HEK293 (cell line): ENCODE measurements at regions not wholly inside any gene's neighbourhood (a gene's known extent, or its start where the extent isn't known, plus 50 kb on each side); places are given as distances from the start of the nearest gene placed in this dataset.

Experiments
- YY1 ChIP-seq: fragments of 450-650 bp; formaldehyde crosslinking; IDR thresholded peaks from 2 replicates; pipeline ENCODE4 v1.5.1; 2018; ENCODE audit warnings: missing biosample characterization, missing genetic modification characterization
- ZFP37 ChIP-seq: fragments of 450-650 bp; formaldehyde crosslinking; IDR thresholded peaks from 2 replicates; pipeline ENCODE4 v1.5.1; 2016; ENCODE audit warnings: missing biosample characterization, missing genetic modification characterization
- ZNF140 ChIP-seq: fragments of 450-650 bp; formaldehyde crosslinking; IDR thresholded peaks from 2 replicates; pipeline ENCODE4 v1.5.1; 2016; ENCODE audit warnings: missing biosample characterization, missing genetic modification characterization
- ZNF274 ChIP-seq, 2 experiments: fragments of 200-500 bp in 1 of 2; fragments of 450-650 bp in 1 of 2; sonication (Bioruptor generic) in 1 of 2; formaldehyde crosslinking in 1 of 2; IDR thresholded peaks; 2 replicates each; pipeline versions ENCODE4 v1.5.1 to v1.6.1; 2014 to 2016; ENCODE audit warnings: borderline replicate concordance in 1 of 2, inconsistent platforms in 1 of 2, low read length in 1 of 2, missing biosample characterization in 1 of 2, missing genetic modification characterization in 1 of 2
- ZNF664 ChIP-seq: fragments of 450-650 bp; formaldehyde crosslinking; IDR thresholded peaks from 2 replicates; pipeline ENCODE4 v1.5.1; 2016; ENCODE audit warnings: missing biosample characterization, missing genetic modification characterization
- ZNF670 ChIP-seq: fragments of 450-650 bp; formaldehyde crosslinking; IDR thresholded peaks from 2 replicates; pipeline ENCODE4 v1.5.1; 2016; ENCODE audit warnings: missing biosample characterization, missing genetic modification characterization, low read depth
- TF ChIP-seq, protein P1 (sequence below): fragments of 450-650 bp; formaldehyde crosslinking; IDR thresholded peaks from 2 replicates; pipeline ENCODE4 v1.5.1; 2016; ENCODE audit warnings: missing biosample characterization, missing genetic modification characterization
- TF ChIP-seq, protein P2 (sequence below): fragments of 450-650 bp; formaldehyde crosslinking; IDR thresholded peaks from 2 replicates; pipeline ENCODE4 v1.5.1; 2017; ENCODE audit warnings: missing biosample characterization, missing genetic modification characterization
- TF ChIP-seq, protein P3 (sequence below): fragments of 450-650 bp; formaldehyde crosslinking; IDR thresholded peaks from 2 replicates; pipeline ENCODE4 v1.5.1; 2017; ENCODE audit warnings: missing biosample characterization, missing genetic modification characterization
- TF ChIP-seq, protein P4 (sequence below): sonication (generic); formaldehyde crosslinking; IDR thresholded peaks from 2 replicates; pipeline ENCODE4 v1.8.1; 2022; ENCODE audit warnings: mild to moderate bottlenecking, moderate library complexity, missing genetic modification reagents
- TF ChIP-seq, protein P5 (sequence below): fragments of 450-650 bp; formaldehyde crosslinking; IDR thresholded peaks from 2 replicates; pipeline ENCODE4 v1.5.1; 2016; ENCODE audit warnings: missing biosample characterization, missing genetic modification characterization

DNA sequence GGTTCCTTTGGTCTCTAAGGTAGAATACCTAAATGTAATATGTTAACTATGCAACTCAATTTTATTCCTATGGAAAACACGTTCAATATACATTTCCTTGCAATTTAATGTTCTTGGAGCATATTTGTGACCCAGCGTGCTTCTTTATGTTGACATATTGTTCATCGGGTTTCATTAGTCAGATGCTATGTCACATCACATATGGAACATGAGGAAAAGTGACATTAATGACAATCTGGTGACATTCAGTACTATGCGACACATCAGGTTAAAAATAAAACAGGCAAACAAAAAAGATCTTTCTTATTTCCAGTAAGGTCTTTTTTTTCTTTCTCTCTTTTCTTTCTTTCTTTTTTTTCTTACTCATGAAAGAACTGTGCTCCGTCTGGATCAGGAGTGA lies 135.6 kb upstream of the SMIM21 start:
- TF ChIP-seq, protein P1, sequence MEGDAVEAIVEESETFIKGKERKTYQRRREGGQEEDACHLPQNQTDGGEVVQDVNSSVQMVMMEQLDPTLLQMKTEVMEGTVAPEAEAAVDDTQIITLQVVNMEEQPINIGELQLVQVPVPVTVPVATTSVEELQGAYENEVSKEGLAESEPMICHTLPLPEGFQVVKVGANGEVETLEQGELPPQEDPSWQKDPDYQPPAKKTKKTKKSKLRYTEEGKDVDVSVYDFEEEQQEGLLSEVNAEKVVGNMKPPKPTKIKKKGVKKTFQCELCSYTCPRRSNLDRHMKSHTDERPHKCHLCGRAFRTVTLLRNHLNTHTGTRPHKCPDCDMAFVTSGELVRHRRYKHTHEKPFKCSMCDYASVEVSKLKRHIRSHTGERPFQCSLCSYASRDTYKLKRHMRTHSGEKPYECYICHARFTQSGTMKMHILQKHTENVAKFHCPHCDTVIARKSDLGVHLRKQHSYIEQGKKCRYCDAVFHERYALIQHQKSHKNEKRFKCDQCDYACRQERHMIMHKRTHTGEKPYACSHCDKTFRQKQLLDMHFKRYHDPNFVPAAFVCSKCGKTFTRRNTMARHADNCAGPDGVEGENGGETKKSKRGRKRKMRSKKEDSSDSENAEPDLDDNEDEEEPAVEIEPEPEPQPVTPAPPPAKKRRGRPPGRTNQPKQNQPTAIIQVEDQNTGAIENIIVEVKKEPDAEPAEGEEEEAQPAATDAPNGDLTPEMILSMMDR, result no peak
- no peak for TF ChIP-seq ZNF274 (IDR thresholded peaks at IDR 0.05; ENCODE audit: low read length)
- no peak for TF ChIP-seq ZNF274 (tag by site-specific recombination; IDR thresholded peaks at IDR 0.05; ENCODE audit: borderline replicate concordance)
- TF ChIP-seq ZNF664, result no peak
- no peak for TF ChIP-seq ZNF140 (tag by site-specific recombination)
- TF ChIP-seq, protein P2, sequence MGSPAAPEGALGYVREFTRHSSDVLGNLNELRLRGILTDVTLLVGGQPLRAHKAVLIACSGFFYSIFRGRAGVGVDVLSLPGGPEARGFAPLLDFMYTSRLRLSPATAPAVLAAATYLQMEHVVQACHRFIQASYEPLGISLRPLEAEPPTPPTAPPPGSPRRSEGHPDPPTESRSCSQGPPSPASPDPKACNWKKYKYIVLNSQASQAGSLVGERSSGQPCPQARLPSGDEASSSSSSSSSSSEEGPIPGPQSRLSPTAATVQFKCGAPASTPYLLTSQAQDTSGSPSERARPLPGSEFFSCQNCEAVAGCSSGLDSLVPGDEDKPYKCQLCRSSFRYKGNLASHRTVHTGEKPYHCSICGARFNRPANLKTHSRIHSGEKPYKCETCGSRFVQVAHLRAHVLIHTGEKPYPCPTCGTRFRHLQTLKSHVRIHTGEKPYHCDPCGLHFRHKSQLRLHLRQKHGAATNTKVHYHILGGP (tag by site-specific recombination), result no peak
- TF ChIP-seq, protein P3, sequence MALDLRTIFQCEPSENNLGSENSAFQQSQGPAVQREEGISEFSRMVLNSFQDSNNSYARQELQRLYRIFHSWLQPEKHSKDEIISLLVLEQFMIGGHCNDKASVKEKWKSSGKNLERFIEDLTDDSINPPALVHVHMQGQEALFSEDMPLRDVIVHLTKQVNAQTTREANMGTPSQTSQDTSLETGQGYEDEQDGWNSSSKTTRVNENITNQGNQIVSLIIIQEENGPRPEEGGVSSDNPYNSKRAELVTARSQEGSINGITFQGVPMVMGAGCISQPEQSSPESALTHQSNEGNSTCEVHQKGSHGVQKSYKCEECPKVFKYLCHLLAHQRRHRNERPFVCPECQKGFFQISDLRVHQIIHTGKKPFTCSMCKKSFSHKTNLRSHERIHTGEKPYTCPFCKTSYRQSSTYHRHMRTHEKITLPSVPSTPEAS (tag by site-specific recombination), result no peak
- no peak for TF ChIP-seq ZNF670 (tag by site-specific recombination)
- TF ChIP-seq YY1 (tag by site-specific recombination), result no peak
- TF ChIP-seq, protein P4, sequence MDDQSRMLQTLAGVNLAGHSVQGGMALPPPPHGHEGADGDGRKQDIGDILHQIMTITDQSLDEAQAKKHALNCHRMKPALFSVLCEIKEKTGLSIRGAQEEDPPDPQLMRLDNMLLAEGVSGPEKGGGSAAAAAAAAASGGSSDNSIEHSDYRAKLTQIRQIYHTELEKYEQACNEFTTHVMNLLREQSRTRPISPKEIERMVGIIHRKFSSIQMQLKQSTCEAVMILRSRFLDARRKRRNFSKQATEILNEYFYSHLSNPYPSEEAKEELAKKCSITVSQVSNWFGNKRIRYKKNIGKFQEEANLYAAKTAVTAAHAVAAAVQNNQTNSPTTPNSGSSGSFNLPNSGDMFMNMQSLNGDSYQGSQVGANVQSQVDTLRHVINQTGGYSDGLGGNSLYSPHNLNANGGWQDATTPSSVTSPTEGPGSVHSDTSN (CRISPR knock-in tag), result no peak
- TF ChIP-seq ZFP37 (tag by site-specific recombination), result no peak
- TF ChIP-seq, protein P5, sequence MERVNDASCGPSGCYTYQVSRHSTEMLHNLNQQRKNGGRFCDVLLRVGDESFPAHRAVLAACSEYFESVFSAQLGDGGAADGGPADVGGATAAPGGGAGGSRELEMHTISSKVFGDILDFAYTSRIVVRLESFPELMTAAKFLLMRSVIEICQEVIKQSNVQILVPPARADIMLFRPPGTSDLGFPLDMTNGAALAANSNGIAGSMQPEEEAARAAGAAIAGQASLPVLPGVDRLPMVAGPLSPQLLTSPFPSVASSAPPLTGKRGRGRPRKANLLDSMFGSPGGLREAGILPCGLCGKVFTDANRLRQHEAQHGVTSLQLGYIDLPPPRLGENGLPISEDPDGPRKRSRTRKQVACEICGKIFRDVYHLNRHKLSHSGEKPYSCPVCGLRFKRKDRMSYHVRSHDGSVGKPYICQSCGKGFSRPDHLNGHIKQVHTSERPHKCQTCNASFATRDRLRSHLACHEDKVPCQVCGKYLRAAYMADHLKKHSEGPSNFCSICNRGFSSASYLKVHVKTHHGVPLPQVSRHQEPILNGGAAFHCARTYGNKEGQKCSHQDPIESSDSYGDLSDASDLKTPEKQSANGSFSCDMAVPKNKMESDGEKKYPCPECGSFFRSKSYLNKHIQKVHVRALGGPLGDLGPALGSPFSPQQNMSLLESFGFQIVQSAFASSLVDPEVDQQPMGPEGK (tag by site-specific recombination), result no peak
